Activated CD4-positive, alpha-beta T cell treated with anti-CD3 and anti-CD28 coated beads, Interleukin-2, amount 10 ng/mL, durations not matched to agents 7 days and 5 days (primary cell): ENCODE measurements at regions not wholly inside any gene's neighbourhood (a gene's known extent, or its start where the extent isn't known, plus 50 kb on each side); places are given as distances from the start of the nearest gene placed in this dataset.

Source experiments
- CTCF ChIA-PET: fragments of 350-600 bp; sonication (Branson Sonifier 250); formaldehyde crosslinking; loops from one replicate; lab custom pipeline; 2021; ENCODE audit warnings: antibody characterized with exemption; lab: Charles Lee
- POLR2A ChIA-PET: fragments of 350-600 bp; sonication (Branson Sonifier 250); formaldehyde crosslinking; loops from one replicate; lab custom pipeline; 2021; ENCODE audit warnings: antibody characterized with exemption; lab: Charles Lee
- DNase-seq: peaks from one replicate; pipeline ENCODE4 v3.0.0-alpha.2; 2020
- H3K27ac Mint-ChIP-seq: one replicate; pipeline ENCODE4 v1.8.0; 2021; ENCODE audit warnings: mild to moderate bottlenecking, moderate library complexity, mixed read lengths
- H3K27me3 Mint-ChIP-seq: one replicate; pipeline ENCODE4 v1.8.0; 2021; ENCODE audit warnings: mixed read lengths
- H3K36me3 Mint-ChIP-seq: one replicate; pipeline ENCODE4 v1.8.0; 2021; ENCODE audit warnings: low read depth, mixed read lengths
- H3K4me1 Mint-ChIP-seq: one replicate; pipeline ENCODE4 v1.8.0; 2021; ENCODE audit warnings: mixed read lengths
- H3K4me3 Mint-ChIP-seq: one replicate; pipeline ENCODE4 v1.8.0; 2021; ENCODE audit warnings: mild to moderate bottlenecking, moderate library complexity, mixed read lengths
- H3K9me3 Mint-ChIP-seq: one replicate; pipeline ENCODE4 v1.8.0; 2021; ENCODE audit warnings: mixed read lengths

- ChIA-PET POLR2A (no interaction called here), CTCF (interaction anchor here (0.8 to 1.4 kb wide), 4 partner anchors 9 to 54 kb away, joined by 3 to 6 read pairs (median 3); no protein-coding TSS in a partner anchor)
- Mint-ChIP-seq H3K27me3 (peaks cover 4% of the 10 kb centered on the region), H3K4me3 (no peak overlapping the region), H3K36me3 (no peaks in the 10 kb centered on the region), H3K9me3 (no peaks in the 10 kb centered on the region), H3K27ac (peak overlapping the region; percentile 47), H3K4me1 (peaks cover 13% of the 10 kb centered on the region)
- DNase-seq: no peak
These were observed 76.6 kb downstream of the CPN2 start for GRCh38 chr3:194274424-194275085.

GRCh38 chr3:194275291-194275690 lies 75.8 kb downstream of the CPN2 start:
- Mint-ChIP-seq H3K27me3 (peaks cover 4% of the 10 kb centered on the region), H3K4me3 (no peak overlapping the region), H3K27ac (peak overlapping the region; percentile 28), H3K9me3 (no peaks in the 10 kb centered on the region), H3K4me1 (peaks cover 9% of the 10 kb centered on the region), H3K36me3 (no peaks in the 10 kb centered on the region)
- DNase-seq: no peak
- ChIA-PET CTCF (interaction anchor here (1.1 kb wide), 1 partner anchor 54 kb away, joined by 3 read pairs; no protein-coding TSS in a partner anchor), POLR2A (no interaction called here)

GRCh38 chr3:194275721-194276120 lies 75.4 kb downstream of the CPN2 start:
- ChIA-PET POLR2A (no interaction called here), CTCF (no interaction called here)
- H3K27ac Mint-ChIP-seq: peak overlapping the region; percentile 36
- peaks cover 7% of the 10 kb centered on the region for H3K4me1 Mint-ChIP-seq
- peaks cover 4% of the 10 kb centered on the region for H3K27me3 Mint-ChIP-seq
- no peak overlapping the region for H3K4me3 Mint-ChIP-seq
- DNase-seq: no peak
- no peaks in the 10 kb centered on the region for H3K36me3 Mint-ChIP-seq
- H3K9me3 Mint-ChIP-seq: no peaks in the 10 kb centered on the region

GRCh38 chr3:194276768-194277103 lies 74.4 kb downstream of the CPN2 start:
- POLR2A ChIA-PET: no interaction called here
- Mint-ChIP-seq H3K9me3 (no peaks in the 10 kb centered on the region), H3K27me3 (peaks cover 4% of the 10 kb centered on the region), H3K4me3 (no peak overlapping the region), H3K4me1 (peaks cover 7% of the 10 kb centered on the region), H3K36me3 (no peaks in the 10 kb centered on the region), H3K27ac (no peak overlapping the region)
- CTCF ChIA-PET: interaction anchor here (0.6 kb wide), 1 partner anchor 62 kb away, joined by 3 read pairs; no protein-coding TSS in a partner anchor
- no peak for DNase-seq

GRCh38 chr3:194277104-194277785 lies 73.9 kb downstream of the CPN2 start:
- no peak for DNase-seq

GRCh38 chr3:194277786-194278130 lies 73.4 kb downstream of the CPN2 start:
- no peak overlapping the region for H3K27ac Mint-ChIP-seq
- POLR2A ChIA-PET: interaction anchor here (0.7 kb wide), 1 partner anchor 241 kb away, joined by 4 read pairs; no protein-coding TSS in a partner anchor
- H3K27me3 Mint-ChIP-seq: peaks cover 6% of the 10 kb centered on the region
- peaks cover 7% of the 10 kb centered on the region for H3K4me1 Mint-ChIP-seq
- no peak overlapping the region for H3K4me3 Mint-ChIP-seq
- no peaks in the 10 kb centered on the region for H3K36me3 Mint-ChIP-seq
- CTCF ChIA-PET: interaction anchor here (0.6 kb wide), 1 partner anchor 34 kb away, joined by 4 read pairs; no protein-coding TSS in a partner anchor
- no peak for DNase-seq
- H3K9me3 Mint-ChIP-seq: no peaks in the 10 kb centered on the region

More at GRCh38 chr3:194277104-194277785, 73.9 kb downstream of the CPN2 start:
- Mint-ChIP-seq H3K9me3 (no peaks in the 10 kb centered on the region), H3K27ac (no peak overlapping the region), H3K4me1 (peaks cover 7% of the 10 kb centered on the region), H3K4me3 (no peak overlapping the region), H3K27me3 (peaks cover 4% of the 10 kb centered on the region), H3K36me3 (no peaks in the 10 kb centered on the region)
- POLR2A ChIA-PET: interaction anchor here (0.7 kb wide), 1 partner anchor 240 kb away, joined by 4 read pairs; no protein-coding TSS in a partner anchor
- CTCF ChIA-PET: interaction anchor here (0.6 kb wide), 1 partner anchor 34 kb away, joined by 4 read pairs; no protein-coding TSS in a partner anchor

GRCh38 chr3:194278186-194278845 lies 72.8 kb downstream of the CPN2 start:
- DNase-seq: no peak
- peaks cover 7% of the 10 kb centered on the region for H3K27me3 Mint-ChIP-seq
- no peak overlapping the region for H3K4me3 Mint-ChIP-seq
- no peaks in the 10 kb centered on the region for H3K36me3 Mint-ChIP-seq
- H3K4me1 Mint-ChIP-seq: peaks cover 7% of the 10 kb centered on the region
- CTCF ChIA-PET: interaction anchor here (1.0 to 1.6 kb wide), 3 partner anchors 13 to 37 kb away, joined by 3 read pairs; no protein-coding TSS in a partner anchor
- no peak overlapping the region for H3K27ac Mint-ChIP-seq
- H3K9me3 Mint-ChIP-seq: no peaks in the 10 kb centered on the region
- POLR2A ChIA-PET: no interaction called here

- H3K36me3 Mint-ChIP-seq: no peaks in the 10 kb centered on the region
- no peak overlapping the region for H3K4me3 Mint-ChIP-seq
- no peak overlapping the region for H3K27ac Mint-ChIP-seq
- DNase-seq: no peak
- CTCF ChIA-PET: interaction anchor here (1.0 to 1.6 kb wide), 3 partner anchors 14 to 36 kb away, joined by 3 read pairs; no protein-coding TSS in a partner anchor
- peaks cover 7% of the 10 kb centered on the region for H3K4me1 Mint-ChIP-seq
- H3K27me3 Mint-ChIP-seq: peaks cover 7% of the 10 kb centered on the region
- POLR2A ChIA-PET: no interaction called here
- no peaks in the 10 kb centered on the region for H3K9me3 Mint-ChIP-seq
These were observed 72.0 kb downstream of the CPN2 start for GRCh38 chr3:194279101-194279500.

GRCh38 chr3:194279701-194280360 lies 71.3 kb downstream of the CPN2 start:
- CTCF ChIA-PET: interaction anchor here (1.0 to 1.6 kb wide), 3 partner anchors 14 to 35 kb away, joined by 3 read pairs; no protein-coding TSS in a partner anchor
- POLR2A ChIA-PET: no interaction called here
- no peak overlapping the region for H3K27ac Mint-ChIP-seq
- H3K4me3 Mint-ChIP-seq: no peak overlapping the region
- peaks cover 10% of the 10 kb centered on the region for H3K27me3 Mint-ChIP-seq
- H3K36me3 Mint-ChIP-seq: no peaks in the 10 kb centered on the region
- no peak for DNase-seq
- H3K4me1 Mint-ChIP-seq: peaks cover 6% of the 10 kb centered on the region
- no peaks in the 10 kb centered on the region for H3K9me3 Mint-ChIP-seq

- peaks cover 9% of the 10 kb centered on the region for H3K27me3 Mint-ChIP-seq
- CTCF ChIA-PET: interaction anchor here (1.1 kb wide), 1 partner anchor 31 kb away, joined by 3 read pairs; no protein-coding TSS in a partner anchor
- H3K4me3 Mint-ChIP-seq: no peak overlapping the region
- POLR2A ChIA-PET: no interaction called here
- DNase-seq: no peak
- no peaks in the 10 kb centered on the region for H3K36me3 Mint-ChIP-seq
- no peak overlapping the region for H3K27ac Mint-ChIP-seq
- H3K4me1 Mint-ChIP-seq: no peaks in the 10 kb centered on the region
- no peaks in the 10 kb centered on the region for H3K9me3 Mint-ChIP-seq
These were observed 70.4 kb downstream of the CPN2 start for GRCh38 chr3:194280777-194281176.

GRCh38 chr3:194281306-194281705 lies 69.8 kb downstream of the CPN2 start:
- CTCF ChIA-PET: interaction anchor here (0.5 to 1.1 kb wide), 2 partner anchors 30 to 141 kb away, joined by 3 read pairs; no protein-coding TSS in a partner anchor
- no peak overlapping the region for H3K4me3 Mint-ChIP-seq
- no peaks in the 10 kb centered on the region for H3K36me3 Mint-ChIP-seq
- DNase-seq: no peak
- H3K4me1 Mint-ChIP-seq: no peaks in the 10 kb centered on the region
- POLR2A ChIA-PET: no interaction called here
- no peaks in the 10 kb centered on the region for H3K9me3 Mint-ChIP-seq
- no peak overlapping the region for H3K27ac Mint-ChIP-seq
- H3K27me3 Mint-ChIP-seq: peaks cover 9% of the 10 kb centered on the region

- Mint-ChIP-seq H3K36me3 (no peaks in the 10 kb centered on the region), H3K4me3 (no peak overlapping the region), H3K27me3 (peaks cover 9% of the 10 kb centered on the region), H3K4me1 (no peaks in the 10 kb centered on the region), H3K27ac (no peak overlapping the region), H3K9me3 (no peaks in the 10 kb centered on the region)
- CTCF ChIA-PET: interaction anchor here (0.5 to 1.1 kb wide), 2 partner anchors 30 to 140 kb away, joined by 3 read pairs; no protein-coding TSS in a partner anchor
- POLR2A ChIA-PET: no interaction called here
- DNase-seq: no peak
These were observed 69.4 kb downstream of the CPN2 start for GRCh38 chr3:194281766-194282165.
